ENCODE measurements at regions not wholly inside any gene's neighbourhood (a gene's known extent, or its start where the extent isn't known, plus 50 kb on each side); places are given as distances from the start of the nearest gene placed in this dataset.

DNA sequence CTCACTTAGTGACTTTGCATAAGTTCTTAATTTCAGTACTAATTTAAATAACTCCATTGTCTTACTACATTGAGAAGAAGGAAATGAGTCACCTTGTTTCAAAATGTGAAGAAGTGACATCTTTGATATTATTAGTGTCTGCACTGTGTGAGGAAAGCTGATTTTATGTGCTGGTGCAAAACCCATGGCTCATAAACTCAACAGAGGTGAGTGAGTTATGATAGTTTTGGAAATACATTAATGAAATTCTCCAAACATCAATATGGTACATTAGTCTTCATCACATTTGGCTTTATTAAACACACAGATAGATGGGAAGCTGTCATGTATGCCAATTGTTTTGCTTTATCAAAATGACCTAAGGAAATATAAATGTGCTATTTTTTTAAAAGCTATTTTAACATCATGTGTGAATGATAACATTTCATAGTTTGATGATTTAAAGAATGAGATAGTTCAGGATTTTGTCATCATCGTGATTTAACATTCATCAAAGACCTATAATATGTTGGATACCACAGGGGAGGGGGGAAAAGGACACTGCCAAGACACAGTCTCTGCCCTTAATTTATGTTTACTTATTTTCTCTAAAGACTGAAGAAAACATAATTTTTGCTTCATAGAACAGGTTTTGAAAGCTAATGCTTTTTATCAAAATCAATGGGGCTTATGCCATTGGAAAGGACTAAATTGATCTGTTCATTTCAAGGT is 902.3 kb upstream of the SLITRK1 start:
- TF ChIP-seq RCOR1 (IDR thresholded peaks at IDR 0.05; ENCODE audit: insufficient replicate concordance, low read length) = no peak
- TF ChIP-seq SMC3 (IDR thresholded peaks at IDR 0.05; ENCODE audit: low read depth, low read length) = no peak
- TF ChIP-seq, protein P1, sequence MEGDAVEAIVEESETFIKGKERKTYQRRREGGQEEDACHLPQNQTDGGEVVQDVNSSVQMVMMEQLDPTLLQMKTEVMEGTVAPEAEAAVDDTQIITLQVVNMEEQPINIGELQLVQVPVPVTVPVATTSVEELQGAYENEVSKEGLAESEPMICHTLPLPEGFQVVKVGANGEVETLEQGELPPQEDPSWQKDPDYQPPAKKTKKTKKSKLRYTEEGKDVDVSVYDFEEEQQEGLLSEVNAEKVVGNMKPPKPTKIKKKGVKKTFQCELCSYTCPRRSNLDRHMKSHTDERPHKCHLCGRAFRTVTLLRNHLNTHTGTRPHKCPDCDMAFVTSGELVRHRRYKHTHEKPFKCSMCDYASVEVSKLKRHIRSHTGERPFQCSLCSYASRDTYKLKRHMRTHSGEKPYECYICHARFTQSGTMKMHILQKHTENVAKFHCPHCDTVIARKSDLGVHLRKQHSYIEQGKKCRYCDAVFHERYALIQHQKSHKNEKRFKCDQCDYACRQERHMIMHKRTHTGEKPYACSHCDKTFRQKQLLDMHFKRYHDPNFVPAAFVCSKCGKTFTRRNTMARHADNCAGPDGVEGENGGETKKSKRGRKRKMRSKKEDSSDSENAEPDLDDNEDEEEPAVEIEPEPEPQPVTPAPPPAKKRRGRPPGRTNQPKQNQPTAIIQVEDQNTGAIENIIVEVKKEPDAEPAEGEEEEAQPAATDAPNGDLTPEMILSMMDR (conservative IDR thresholded peaks at IDR 0.05; ENCODE audit: low read depth, low read length) = no peak
- no peak for TF ChIP-seq POLR2A (IDR thresholded peaks at IDR 0.05; ENCODE audit: low read depth, low read length)
- no peak for TF ChIP-seq MAFK (IDR thresholded peaks at IDR 0.05; ENCODE audit: low read depth, low read length)
- no peak for TF ChIP-seq MAZ (IDR thresholded peaks at IDR 0.05; ENCODE audit: borderline replicate concordance, low read depth, low read length)
- TF ChIP-seq, protein P2, sequence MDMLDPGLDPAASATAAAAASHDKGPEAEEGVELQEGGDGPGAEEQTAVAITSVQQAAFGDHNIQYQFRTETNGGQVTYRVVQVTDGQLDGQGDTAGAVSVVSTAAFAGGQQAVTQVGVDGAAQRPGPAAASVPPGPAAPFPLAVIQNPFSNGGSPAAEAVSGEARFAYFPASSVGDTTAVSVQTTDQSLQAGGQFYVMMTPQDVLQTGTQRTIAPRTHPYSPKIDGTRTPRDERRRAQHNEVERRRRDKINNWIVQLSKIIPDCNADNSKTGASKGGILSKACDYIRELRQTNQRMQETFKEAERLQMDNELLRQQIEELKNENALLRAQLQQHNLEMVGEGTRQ (IDR thresholded peaks at IDR 0.05; ENCODE audit: low read depth, low read length) = no peak
- no peak for TF ChIP-seq RAD21 (IDR thresholded peaks at IDR 0.05; ENCODE audit: low read length)
- TF ChIP-seq RFX5 (IDR thresholded peaks at IDR 0.05; ENCODE audit: low read depth, low read length) = no peak
- no peak for TF ChIP-seq NFE2L2 (IDR thresholded peaks at IDR 0.05; ENCODE audit: low read depth, low read length)
- no peak for TF ChIP-seq CHD1 (IDR thresholded peaks at IDR 0.05; ENCODE audit: low read depth, low read length)
- TF ChIP-seq, protein P3, sequence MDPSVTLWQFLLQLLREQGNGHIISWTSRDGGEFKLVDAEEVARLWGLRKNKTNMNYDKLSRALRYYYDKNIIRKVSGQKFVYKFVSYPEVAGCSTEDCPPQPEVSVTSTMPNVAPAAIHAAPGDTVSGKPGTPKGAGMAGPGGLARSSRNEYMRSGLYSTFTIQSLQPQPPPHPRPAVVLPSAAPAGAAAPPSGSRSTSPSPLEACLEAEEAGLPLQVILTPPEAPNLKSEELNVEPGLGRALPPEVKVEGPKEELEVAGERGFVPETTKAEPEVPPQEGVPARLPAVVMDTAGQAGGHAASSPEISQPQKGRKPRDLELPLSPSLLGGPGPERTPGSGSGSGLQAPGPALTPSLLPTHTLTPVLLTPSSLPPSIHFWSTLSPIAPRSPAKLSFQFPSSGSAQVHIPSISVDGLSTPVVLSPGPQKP (IDR thresholded peaks at IDR 0.05; ENCODE audit: borderline replicate concordance, low read depth, low read length) = no peak
- no peak for TF ChIP-seq MXI1 (IDR thresholded peaks at IDR 0.05; ENCODE audit: borderline replicate concordance, low read depth, low read length)

All from IMR-90 (cell line).